Osteoblast (primary cell): ENCODE measurements at regions not wholly inside any gene's neighbourhood (a gene's known extent, or its start where the extent isn't known, plus 50 kb on each side); places are given as distances from the start of the nearest gene placed in this dataset.
A peak's percentile ranks its signal among the peaks of the same experiment; 100 is the strongest.

Experiments
- DNase-seq: peaks from one replicate; pipeline ENCODE4 v3.0.0; 2011; ENCODE audit warnings: low spot score, mixed read lengths; ENCODE audit not compliant: insufficient read length; ENCODE audit errors: missing footprints
- H2AFZ ChIP-seq: 2 replicates; pipeline ENCODE4 v1.6.0; 2011; ENCODE audit warnings: mild to moderate bottlenecking, low read length
- H3K27ac ChIP-seq: 2 replicates; pipeline ENCODE4 v1.5.1; 2011; ENCODE audit warnings: mild to moderate bottlenecking, low read depth, low read length, moderate library complexity
- H3K27me3 ChIP-seq: 2 replicates; pipeline ENCODE4 v1.6.0; 2012; ENCODE audit warnings: mild to moderate bottlenecking, control low read depth, inconsistent platforms, low read length, moderate library complexity; ENCODE audit not compliant: insufficient read depth
- H3K36me3 ChIP-seq: 2 replicates; pipeline ENCODE4 v1.5.1; 2011; ENCODE audit warnings: mild to moderate bottlenecking, low read length, control low read depth, moderate library complexity; ENCODE audit not compliant: insufficient read depth
- H3K4me1 ChIP-seq: 2 replicates; pipeline ENCODE4 v1.5.1; 2011; ENCODE audit warnings: mild to moderate bottlenecking, low read length, control low read depth, moderate library complexity; ENCODE audit not compliant: insufficient read depth
- H3K4me2 ChIP-seq: 2 replicates; pipeline ENCODE4 v1.6.0; 2011; ENCODE audit warnings: mild to moderate bottlenecking, low read length; ENCODE audit not compliant: insufficient read depth
- H3K4me3 ChIP-seq: fragments of 200-600 bp; sonication (generic); 3 replicates; pipeline ENCODE4 v1.5.1; 2012; ENCODE audit warnings: mild to moderate bottlenecking, low read length, inconsistent platforms; ENCODE audit not compliant: insufficient read depth
- H3K79me2 ChIP-seq: 2 replicates; pipeline ENCODE4 v1.6.0; 2012; ENCODE audit warnings: mild to moderate bottlenecking, low read length, control low read depth, inconsistent platforms; ENCODE audit not compliant: insufficient read depth
- H3K9me3 ChIP-seq: 2 replicates; pipeline ENCODE4 v1.5.1; 2011; ENCODE audit warnings: low read depth, low read length, control low read depth
- H4K20me1 ChIP-seq: 2 replicates; pipeline ENCODE4 v1.6.0; 2012; ENCODE audit warnings: mild to moderate bottlenecking, low read length, control low read depth; ENCODE audit not compliant: insufficient read depth
- CTCF ChIP-seq: IDR thresholded peaks from 2 replicates; pipeline ENCODE4 v1.5.1; 2011; ENCODE audit warnings: mild to moderate bottlenecking, low read depth, low read length, moderate library complexity; ENCODE audit errors: extremely low read depth

GRCh38 chr3:146817704-146818103 lies 212.6 kb upstream of the PLSCR5 start:
- no peak overlapping the region for H3K4me3 ChIP-seq
- no peaks in the 10 kb centered on the region for H4K20me1 ChIP-seq
- H3K79me2 ChIP-seq = no peaks in the 10 kb centered on the region
- no peak for DNase-seq
- no peak overlapping the region for H2AFZ ChIP-seq
- H3K9me3 ChIP-seq = no peaks in the 10 kb centered on the region
- peak; percentile 67 for TF ChIP-seq CTCF
- H3K4me1 ChIP-seq = peaks cover 10% of the 10 kb centered on the region
- no peaks in the 10 kb centered on the region for H3K36me3 ChIP-seq
- H3K27me3 ChIP-seq = no peaks in the 10 kb centered on the region
- H3K4me2 ChIP-seq = no peak overlapping the region
- no peak overlapping the region for H3K27ac ChIP-seq

GRCh38 chr3:146814601-146815315 lies 209.6 kb upstream of the PLSCR5 start:
- H3K27me3 ChIP-seq = no peaks in the 10 kb centered on the region
- no peaks in the 10 kb centered on the region for H3K36me3 ChIP-seq
- H3K27ac ChIP-seq = peak overlapping the region; percentile 24
- DNase-seq = peak; percentile 57
- peak overlapping the region; percentile 2 for H3K4me2 ChIP-seq
- peak overlapping the region; percentile 3 for H2AFZ ChIP-seq
- H3K4me3 ChIP-seq = no peak overlapping the region
- H3K9me3 ChIP-seq = no peaks in the 10 kb centered on the region
- no peaks in the 10 kb centered on the region for H3K79me2 ChIP-seq
- H3K4me1 ChIP-seq = peaks cover 10% of the 10 kb centered on the region
- H4K20me1 ChIP-seq = no peaks in the 10 kb centered on the region
- no peak for TF ChIP-seq CTCF

GRCh38 chr3:146813496-146813895 lies 208.3 kb upstream of the PLSCR5 start:
- no peak overlapping the region for H3K4me2 ChIP-seq
- H2AFZ ChIP-seq = peak overlapping the region; percentile 53
- H3K27me3 ChIP-seq = no peaks in the 10 kb centered on the region
- no peaks in the 10 kb centered on the region for H4K20me1 ChIP-seq
- H3K4me3 ChIP-seq = no peak overlapping the region
- no peak overlapping the region for H3K27ac ChIP-seq
- TF ChIP-seq CTCF = no peak
- no peaks in the 10 kb centered on the region for H3K36me3 ChIP-seq
- H3K79me2 ChIP-seq = no peaks in the 10 kb centered on the region
- no peaks in the 10 kb centered on the region for H3K9me3 ChIP-seq
- no peak for DNase-seq
- peaks cover 10% of the 10 kb centered on the region for H3K4me1 ChIP-seq

GRCh38 chr3:146803745-146804144 lies 198.6 kb upstream of the PLSCR5 start:
- Histone ChIP-seq H3K79me2 (no peaks in the 10 kb centered on the region), H3K27me3 (no peaks in the 10 kb centered on the region), H3K27ac (no peak overlapping the region), H3K9me3 (no peaks in the 10 kb centered on the region), H3K4me3 (no peak overlapping the region), H3K4me2 (peak overlapping the region; percentile 12), H4K20me1 (no peaks in the 10 kb centered on the region), H3K4me1 (peaks cover 11% of the 10 kb centered on the region), H2AFZ (peak overlapping the region; percentile 5), H3K36me3 (no peaks in the 10 kb centered on the region)
- DNase-seq = peak; percentile 46
- no peak for TF ChIP-seq CTCF
